ENCODE measurements at regions not wholly inside any gene's neighbourhood (a gene's known extent, or its start where the extent isn't known, plus 50 kb on each side); places are given as distances from the start of the nearest gene placed in this dataset.

GRCh38 chr6:170091639-170092579 lies 199.0 kb downstream of the DLL1 start:
- TF ChIP-seq GATA3 (IDR thresholded peaks at IDR 0.05; ENCODE audit: low read depth, low read length) (no peak), GATA2 (IDR thresholded peaks at IDR 0.05; ENCODE audit: low read depth, low read length) (no peak)

GRCh38 chr6:170091000-170091638 lies 199.8 kb downstream of the DLL1 start:
- TF ChIP-seq GATA2 (IDR thresholded peaks at IDR 0.05; ENCODE audit: low read depth, low read length) (no peak), GATA3 (IDR thresholded peaks at IDR 0.05; ENCODE audit: low read depth, low read length) (no peak)

GRCh38 chr6:170090561-170090960 lies 200.3 kb downstream of the DLL1 start:
- TF ChIP-seq GATA3 (IDR thresholded peaks at IDR 0.05; ENCODE audit: low read depth, low read length) (no peak), GATA2 (IDR thresholded peaks at IDR 0.05; ENCODE audit: low read depth, low read length) (no peak)

- TF ChIP-seq GATA2 (IDR thresholded peaks at IDR 0.05; ENCODE audit: low read depth, low read length) (no peak), GATA3 (IDR thresholded peaks at IDR 0.05; ENCODE audit: low read depth, low read length) (no peak)
Measured at GRCh38 chr6:170089963-170090362, 200.9 kb downstream of the DLL1 start.

GRCh38 chr6:170088582-170088955 lies 202.3 kb downstream of the DLL1 start:
- TF ChIP-seq GATA2 (IDR thresholded peaks at IDR 0.05; ENCODE audit: low read depth, low read length) (no peak), GATA3 (IDR thresholded peaks at IDR 0.05; ENCODE audit: low read depth, low read length) (no peak)

GRCh38 chr6:170087941-170088581 lies 202.8 kb downstream of the DLL1 start:
- no peak for TF ChIP-seq GATA2 (IDR thresholded peaks at IDR 0.05; ENCODE audit: low read depth, low read length)
- TF ChIP-seq GATA3 (IDR thresholded peaks at IDR 0.05; ENCODE audit: low read depth, low read length), result no peak

- TF ChIP-seq GATA3 (IDR thresholded peaks at IDR 0.05; ENCODE audit: low read depth, low read length) (no peak), GATA2 (IDR thresholded peaks at IDR 0.05; ENCODE audit: low read depth, low read length) (no peak)
Measured at GRCh38 chr6:170086639-170087420, 204.0 kb downstream of the DLL1 start.

- TF ChIP-seq GATA3 (IDR thresholded peaks at IDR 0.05; ENCODE audit: low read depth, low read length), result no peak
- no peak for TF ChIP-seq GATA2 (IDR thresholded peaks at IDR 0.05; ENCODE audit: low read depth, low read length)
Measured at GRCh38 chr6:170085475-170086401, 205.1 kb downstream of the DLL1 start.

- TF ChIP-seq GATA3 (IDR thresholded peaks at IDR 0.05; ENCODE audit: low read depth, low read length) (no peak), GATA2 (IDR thresholded peaks at IDR 0.05; ENCODE audit: low read depth, low read length) (no peak)
Measured at GRCh38 chr6:170084166-170084730, 206.6 kb downstream of the DLL1 start.

- TF ChIP-seq GATA2 (IDR thresholded peaks at IDR 0.05; ENCODE audit: low read depth, low read length) (no peak), GATA3 (IDR thresholded peaks at IDR 0.05; ENCODE audit: low read depth, low read length) (no peak)
Measured at GRCh38 chr6:170083236-170084051, 207.4 kb downstream of the DLL1 start.

- TF ChIP-seq GATA2 (IDR thresholded peaks at IDR 0.05; ENCODE audit: low read depth, low read length) (no peak), GATA3 (IDR thresholded peaks at IDR 0.05; ENCODE audit: low read depth, low read length) (no peak)
Measured at GRCh38 chr6:170082531-170083187, 208.2 kb downstream of the DLL1 start.
